Vagina (tissue), 2 donors: ENCODE measurements at regions not wholly inside any gene's neighbourhood (a gene's known extent, or its start where the extent isn't known, plus 50 kb on each side); places are given as distances from the start of the nearest gene placed in this dataset.

Source experiments
- CTCF ChIP-seq, 3 experiments: fragments of 450-650 bp in 2 of 3; fragments of 200-600 bp in 1 of 3; sonication (generic) in 1 of 3; IDR thresholded peaks; one replicate each; pipeline ENCODE4 v1.5.1; 2017 to 2019; ENCODE audit warnings: antibody characterized with exemption in 3 of 3, mild to moderate bottlenecking in 2 of 3, moderate library complexity in 2 of 3
- POLR2A ChIP-seq, 2 donors: fragments of 450-650 bp; IDR thresholded peaks; one replicate each; pipeline ENCODE4 v1.6.1; 2017; ENCODE audit warnings: antibody characterized with exemption in 2 of 2, mild to moderate bottlenecking in 2 of 2, moderate library complexity in 2 of 2

- TF ChIP-seq CTCF (IDR thresholded peaks at IDR 0.05) (no peak), POLR2A (IDR thresholded peaks at IDR 0.05) (no peak)
Measured at GRCh38 chrX:138872537-138872936, 161.0 kb upstream of the FGF13 start.
